CD1c-positive myeloid dendritic cell (primary cell): ENCODE measurements at regions not wholly inside any gene's neighbourhood (a gene's known extent, or its start where the extent isn't known, plus 50 kb on each side); places are given as distances from the start of the nearest gene placed in this dataset.

ENCODE experiments used
- DNase-seq: peaks from one replicate; pipeline ENCODE4 v3.0.0-alpha.2; 2016; ENCODE audit errors: extremely low spot score

DNA sequence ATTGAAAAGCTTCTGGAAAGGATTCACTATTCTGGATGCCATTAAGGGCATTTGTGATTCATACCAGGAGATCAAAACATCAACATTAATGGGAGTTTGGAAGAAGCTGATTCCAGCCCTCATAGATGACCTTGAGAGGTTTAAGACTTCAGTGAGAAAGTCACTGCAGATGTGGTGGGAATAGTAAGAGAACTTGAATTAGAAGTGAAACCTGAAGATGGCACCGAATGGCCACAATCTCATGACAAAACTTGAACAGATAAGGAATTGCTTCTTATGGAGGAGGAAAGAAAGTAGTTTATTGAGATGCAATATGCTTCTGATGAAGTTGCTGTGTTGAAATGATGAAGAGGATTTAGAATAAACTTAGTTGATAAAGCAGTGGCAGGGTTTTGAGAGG, 254.6 kb upstream of the SLC24A2 start:
- no peak for DNase-seq

DNA sequence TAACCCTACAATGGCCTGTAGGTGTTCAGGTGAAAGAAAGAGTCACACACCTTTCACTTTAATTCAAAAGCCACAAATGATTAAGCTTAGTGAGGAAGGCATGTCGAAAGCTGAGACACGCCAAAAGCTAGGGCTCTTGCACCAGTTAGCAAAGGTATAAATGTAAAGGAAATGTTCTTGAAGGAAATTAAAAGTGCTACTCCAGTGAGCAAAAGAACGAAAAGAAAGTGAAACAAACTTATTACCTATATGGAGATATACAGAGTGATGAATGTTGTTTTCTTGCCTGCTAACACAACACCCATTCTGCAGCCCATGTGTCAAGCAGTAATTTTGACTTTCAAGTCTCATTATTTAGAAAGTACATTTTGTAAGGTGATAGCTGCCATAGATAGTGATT, 254.2 kb upstream of the SLC24A2 start:
- no peak for DNase-seq

DNA sequence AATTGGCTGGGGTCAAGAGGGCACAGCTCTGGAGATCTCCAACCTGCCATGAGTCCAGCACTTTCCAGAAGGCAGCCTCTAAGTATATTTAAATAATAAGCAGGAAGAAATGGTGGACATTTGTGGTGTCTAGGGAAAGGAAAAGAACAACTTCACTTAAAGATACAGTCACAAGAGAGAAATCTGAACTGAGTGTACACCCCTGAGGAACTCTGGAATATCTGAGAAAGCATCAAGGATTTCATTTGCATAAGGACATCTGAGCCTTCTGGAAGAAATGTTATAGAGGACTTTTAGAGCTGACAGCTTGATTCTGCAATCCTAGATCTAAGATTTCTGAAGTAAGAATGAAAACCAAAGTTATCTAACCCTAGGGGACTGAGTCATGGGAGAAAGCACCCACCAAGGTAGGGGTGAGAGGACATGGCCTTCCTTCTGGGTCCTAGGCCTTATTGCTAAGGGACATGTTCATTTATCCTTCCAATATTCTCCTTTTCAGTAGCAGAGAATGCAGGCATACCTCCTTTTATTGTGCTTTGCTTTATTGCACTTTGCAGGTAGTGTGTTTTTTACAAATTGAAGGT, 253.4 kb upstream of the SLC24A2 start:
- DNase-seq = no peak

DNA sequence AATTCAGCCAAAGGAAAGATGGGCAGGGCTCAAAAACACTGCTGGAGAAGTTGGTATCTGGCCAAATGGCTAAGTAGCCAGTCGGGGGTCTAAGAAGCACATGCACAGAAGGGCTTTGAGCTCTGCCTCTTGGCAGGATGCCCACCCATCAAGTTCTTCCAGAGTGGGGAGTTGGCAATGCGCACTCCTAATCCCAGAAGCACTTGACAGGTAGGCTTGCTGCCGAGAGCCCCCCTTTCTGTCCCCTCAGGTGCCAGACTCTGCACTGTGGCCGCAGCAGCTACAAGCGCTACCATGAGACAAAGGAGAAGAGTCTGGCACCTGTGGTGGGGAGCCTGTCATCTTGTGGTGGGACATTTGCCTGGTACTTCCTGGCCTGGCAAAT, 252.9 kb upstream of the SLC24A2 start:
- no peak for DNase-seq

DNA sequence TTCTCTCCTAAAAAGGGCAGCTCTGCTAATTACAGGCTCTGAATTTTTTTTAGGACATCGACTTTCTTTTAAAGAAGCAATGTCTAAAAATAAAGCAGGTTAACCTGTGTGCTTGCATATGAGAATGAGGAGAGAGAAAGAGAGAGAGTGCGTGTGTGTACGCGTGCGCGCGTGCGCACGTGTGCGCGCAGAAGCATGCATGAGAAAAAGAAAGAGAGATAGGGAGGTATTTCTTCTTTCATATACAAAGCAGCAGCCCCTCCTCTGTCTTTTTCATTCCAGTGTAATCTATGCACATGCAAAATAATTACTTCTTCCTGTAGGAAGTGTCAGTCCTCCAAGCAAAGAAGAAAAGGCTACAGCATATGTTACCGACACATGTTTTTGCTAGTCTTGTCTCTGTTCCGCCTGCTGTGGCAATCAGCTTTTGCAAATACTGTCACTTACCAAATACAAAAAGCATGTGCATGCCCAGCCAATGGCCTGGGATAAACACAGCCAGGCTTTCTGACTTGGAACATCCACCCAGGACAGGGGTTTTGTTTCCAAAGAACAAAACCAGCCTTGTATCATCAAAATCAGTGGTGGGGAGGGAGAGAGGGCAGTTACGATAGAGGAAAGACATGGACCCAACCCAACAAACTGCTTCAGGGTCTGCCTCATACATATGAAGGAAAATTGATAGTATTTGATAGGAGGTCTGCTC, 252.3 kb upstream of the SLC24A2 start:
- DNase-seq = no peak

DNA sequence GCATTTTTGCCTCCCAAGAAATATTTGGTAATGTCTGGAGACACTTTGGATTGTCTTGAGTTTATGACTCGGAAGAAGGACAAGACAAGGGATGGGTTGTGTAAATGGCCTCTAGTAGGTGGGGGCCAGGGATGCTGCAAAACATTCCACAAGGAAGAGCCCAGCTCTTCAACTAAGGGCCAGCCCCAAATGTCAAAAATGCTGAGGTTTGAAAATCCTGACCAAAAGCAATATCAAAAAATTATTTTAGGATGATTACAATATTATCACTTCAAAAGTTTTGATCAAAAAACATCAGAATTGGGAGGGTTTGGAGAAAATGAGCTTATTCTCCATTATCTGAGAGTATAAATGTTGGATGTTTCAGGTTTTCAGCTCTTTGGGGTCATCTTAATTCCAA, 248.9 kb upstream of the SLC24A2 start:
- no peak for DNase-seq

DNA sequence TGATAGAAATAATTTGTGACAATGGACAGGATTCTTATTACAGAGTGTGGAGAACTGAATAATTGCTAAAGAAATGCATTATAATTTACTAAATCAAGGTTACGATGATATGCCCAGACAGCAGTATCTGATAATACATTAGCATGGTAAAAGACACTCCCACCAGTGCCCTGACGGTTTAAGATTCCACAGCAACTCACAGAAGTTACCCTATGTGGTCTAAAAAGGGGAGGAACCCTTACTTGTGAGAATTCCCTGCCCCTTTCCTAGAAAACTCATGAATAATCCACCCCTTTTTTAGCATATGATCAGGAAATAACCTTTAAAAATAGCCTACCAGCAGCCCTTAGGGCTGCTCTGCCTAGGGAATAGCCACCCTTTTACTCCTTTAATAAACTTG, 244.7 kb upstream of the SLC24A2 start:
- DNase-seq = no peak

DNA sequence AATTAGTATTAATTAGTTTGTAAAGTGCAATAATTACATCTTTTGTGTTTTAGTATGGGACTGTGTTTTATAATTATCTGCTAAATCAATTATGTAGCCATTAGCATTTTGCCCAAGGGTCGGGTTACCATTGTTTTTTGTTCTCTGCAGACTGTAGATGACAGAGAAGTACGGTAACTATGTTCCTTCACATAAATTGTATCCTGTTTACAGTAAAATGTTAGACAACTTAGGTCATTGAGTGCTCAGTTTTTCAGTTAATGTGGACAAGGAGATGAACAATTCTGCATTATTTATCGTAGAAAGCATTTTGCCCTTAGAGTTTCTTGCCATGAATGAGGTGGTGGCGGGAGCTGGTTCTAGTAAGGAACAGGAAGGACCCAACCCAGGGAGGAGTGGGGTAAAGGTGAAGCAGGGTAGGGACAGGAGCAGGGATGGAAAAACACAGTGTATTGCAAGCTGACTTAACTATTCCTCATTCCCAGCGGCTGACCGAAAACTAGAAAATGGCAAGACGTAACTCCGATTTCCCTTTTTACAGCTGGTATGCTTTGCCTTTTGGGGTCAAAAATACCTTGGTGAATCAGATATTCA, 243.7 kb upstream of the SLC24A2 start:
- no peak for DNase-seq

DNA sequence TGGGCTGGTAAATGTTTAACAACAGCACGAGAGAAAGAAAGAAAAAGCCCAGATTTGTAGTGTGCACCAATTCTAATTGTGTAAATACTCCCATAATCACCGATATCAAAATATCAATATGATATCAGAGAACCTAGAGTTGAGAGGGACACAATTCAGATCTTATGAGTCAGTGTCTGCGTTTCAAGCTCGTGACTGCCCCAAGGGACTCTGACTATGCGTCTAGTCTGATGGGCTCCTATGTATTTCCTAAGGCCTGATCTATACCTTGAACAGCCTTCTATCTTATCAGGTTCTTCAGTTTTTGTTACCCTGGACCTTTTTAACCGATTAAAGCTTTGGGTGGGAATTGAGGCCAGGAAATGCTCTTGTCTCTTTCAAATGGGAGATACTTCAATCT, 243.0 kb upstream of the SLC24A2 start:
- DNase-seq = no peak

DNA sequence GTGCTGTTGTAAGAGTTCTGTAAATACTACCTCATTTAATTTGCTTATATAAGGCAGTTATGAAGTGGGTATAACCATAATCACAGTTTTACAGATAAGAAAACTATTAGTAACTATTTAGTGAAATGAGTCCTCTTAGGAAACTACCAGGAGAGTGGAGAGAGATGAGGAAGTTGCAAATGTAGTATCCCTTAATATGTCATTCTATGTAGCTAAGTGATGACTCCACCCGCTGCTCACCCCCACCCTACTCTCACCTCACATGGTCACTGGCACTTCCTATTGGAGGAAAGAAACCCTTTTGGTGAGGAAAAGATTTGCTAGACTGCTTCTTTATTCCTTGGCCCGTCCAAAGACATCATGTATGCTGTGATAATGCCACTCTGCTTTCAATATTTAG, 241.8 kb upstream of the SLC24A2 start:
- no peak for DNase-seq

DNA sequence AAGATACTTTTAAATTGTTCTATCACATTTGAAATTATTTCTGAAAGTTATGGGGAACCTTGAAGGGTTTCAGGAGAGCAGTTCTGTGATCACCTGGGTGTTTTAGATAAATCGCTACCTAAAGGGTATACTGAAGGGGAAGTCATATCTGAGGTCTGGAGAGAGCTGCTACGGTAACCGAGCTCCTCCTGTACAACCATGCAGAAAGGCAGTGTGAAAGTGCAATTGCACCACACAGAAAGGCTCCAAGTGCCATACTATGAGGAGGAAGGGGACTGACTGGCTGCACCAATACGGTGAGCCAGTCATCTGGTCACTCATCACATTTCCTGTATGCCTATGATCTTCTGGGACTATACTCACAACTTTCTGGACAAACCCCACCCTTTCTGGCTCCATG, 241.4 kb upstream of the SLC24A2 start:
- no peak for DNase-seq

DNA sequence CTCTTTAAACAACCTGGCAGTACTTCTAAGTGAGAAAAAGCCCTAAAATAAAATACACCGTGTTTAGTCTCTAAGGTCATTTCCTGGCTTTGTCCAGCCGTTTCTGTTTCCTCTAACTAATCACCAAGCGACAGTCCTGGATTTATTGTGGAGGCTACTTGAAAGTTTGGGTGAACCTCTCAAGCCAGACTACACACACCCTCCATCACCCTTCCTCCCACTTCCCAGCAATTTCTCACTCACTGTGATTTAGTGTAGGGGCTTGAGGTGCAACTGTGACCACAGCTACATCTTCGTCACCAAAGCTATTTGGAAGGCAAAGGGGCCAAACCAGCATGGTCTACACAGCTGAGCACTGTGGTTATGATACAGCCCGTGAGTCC, 240.0 kb upstream of the SLC24A2 start:
- DNase-seq = no peak

DNA sequence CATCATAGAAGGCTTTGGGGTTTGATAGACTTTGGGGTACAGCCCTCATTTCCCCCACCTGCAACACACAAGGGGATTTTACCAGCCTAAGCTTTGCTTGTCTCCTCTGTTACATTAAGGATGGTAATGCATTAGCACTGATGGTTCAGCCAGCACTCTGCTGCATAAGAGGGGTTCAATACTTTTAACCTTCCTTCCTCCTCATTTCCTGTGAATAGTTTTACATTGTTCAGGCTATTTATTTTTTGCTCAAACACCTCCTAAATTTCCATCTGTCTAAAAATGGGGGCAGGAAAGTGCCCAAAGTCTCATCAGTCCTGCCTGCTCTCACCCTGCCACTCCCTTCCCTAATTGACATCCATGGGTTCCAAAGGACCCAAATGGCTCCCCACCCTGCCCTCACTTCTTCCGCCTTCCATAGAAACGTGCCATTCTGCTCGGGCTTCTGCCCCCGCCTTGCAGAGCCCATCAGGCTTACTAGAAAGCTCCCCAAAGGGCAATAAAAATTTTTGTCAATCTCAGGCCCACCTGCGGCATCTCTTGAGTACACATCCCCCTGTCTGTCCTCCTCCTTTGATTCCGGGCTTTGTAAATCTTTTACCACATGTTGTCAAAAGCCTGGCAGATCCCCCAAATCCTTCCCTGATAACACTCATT, 239.5 kb upstream of the SLC24A2 start:
- DNase-seq = no peak

DNA sequence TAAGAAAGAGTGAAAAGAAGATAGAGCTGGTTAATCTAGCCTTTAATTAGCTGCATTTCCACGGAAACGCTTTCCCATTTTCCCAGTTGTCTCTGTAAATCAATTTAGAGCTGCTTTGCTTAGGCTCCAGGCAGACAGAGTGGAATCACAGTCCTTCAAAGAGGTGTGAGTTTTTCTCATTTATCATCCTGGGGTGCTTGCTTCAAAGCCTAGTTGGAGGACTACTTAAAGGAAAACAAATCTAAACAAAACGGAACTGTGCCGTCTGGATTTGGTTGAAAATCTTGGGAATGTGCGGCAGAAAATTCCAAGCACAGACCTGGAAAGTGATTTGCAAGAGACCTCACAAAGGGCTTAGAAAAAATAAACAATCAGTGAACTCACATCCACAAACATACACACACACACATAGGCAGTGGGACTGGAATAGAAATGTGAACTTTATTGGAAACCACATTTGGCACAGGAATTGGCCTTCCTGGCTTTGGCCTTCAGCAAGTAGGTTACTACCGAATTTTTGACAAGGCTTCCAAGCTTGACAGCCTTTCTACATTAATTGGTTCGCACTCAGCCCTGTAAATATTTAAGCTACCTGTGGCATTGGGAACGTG, 235.2 kb upstream of the SLC24A2 start:
- no peak for DNase-seq

DNA sequence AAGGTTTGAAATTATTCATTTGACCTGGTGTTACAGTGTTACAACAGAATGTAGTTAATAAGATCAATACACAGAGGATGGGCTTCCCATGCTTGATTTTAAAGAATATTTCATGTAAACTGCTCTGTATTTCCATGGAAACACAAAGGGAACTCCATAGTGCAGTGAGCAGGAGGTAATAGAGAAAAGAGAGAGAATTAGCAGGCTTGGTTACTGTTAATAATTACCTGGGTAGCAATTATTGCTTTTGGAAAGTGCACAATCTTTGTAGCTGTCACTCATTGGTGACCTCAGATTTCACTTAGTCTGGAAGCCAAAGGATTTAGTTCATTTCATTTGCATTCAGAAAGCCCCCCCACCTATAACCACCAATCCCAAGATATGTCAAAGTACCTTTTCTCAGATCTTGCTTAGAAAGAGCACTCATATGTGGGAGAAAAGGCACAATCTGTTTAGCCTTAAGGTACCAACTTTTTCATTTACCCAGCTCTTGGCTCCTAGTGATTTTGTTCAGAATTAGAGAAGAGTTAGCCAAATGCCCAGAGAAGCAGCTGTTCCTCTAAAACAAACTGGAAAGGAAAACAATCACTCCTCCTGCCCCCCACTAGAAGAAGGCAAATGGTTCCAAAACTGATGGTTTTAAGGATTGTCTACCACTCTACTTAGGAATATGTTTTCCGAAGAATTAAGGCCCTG, 234.5 kb upstream of the SLC24A2 start:
- no peak for DNase-seq

DNA sequence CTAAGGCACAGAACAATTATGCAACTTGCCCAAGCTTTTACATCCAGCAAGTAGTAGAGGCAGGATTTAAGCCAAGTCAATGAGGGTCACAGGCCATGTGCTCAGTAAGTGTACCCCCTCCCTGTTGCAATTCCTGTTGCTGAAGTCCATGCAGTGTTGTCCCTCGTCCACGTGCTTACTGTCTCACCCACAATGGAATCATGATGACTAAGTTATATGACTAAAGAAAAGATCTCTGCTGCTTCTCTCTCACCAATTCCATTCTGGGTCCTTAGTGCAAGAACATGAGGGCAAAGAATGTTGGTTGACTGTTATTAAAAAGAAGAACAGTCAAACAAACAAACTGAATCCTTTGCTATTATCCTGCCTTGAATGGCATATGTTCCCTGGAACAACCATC, 233.6 kb upstream of the SLC24A2 start:
- DNase-seq = no peak

DNA sequence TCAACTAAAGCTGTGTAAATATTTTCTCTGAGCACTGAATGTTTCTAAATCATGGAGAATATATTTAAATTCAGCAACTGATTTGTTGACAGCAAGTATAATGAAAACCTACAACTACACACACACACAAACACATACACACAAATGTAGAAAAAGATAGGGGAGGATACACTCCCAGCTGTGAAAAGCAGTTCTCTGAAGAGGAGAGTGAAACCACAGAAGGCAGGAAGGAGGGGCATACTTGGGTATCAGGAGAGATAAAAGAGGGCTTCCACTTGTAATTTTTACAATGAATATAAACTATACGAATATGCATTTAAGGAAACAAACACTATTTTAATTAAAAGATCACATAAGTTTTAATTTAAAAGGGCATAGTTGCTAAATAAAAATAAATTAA, 227.8 kb upstream of the SLC24A2 start:
- no peak for DNase-seq

DNA sequence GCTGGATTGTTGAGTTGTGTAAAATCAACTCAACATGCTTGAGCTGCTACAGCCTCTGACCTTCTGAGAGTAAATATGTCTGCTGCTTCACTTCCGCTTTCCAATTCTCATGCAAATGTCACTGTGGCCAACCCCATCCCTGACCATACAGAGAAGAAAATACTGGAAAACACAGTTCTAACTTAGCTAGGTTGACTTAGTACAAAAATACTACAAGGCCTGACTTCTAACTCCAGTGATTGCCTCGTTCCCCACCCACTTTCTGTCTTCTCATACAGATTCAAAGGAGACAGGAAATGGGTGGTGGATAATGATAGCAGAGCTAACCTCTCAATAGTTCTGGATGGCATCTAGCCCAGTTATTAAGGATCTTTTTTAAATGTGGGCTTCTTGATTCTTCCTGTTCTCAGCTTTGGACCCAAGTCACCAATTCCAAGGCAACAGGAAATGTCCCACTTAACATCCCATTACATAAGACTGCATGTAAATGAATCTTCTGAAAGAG, 226.6 kb upstream of the SLC24A2 start:
- DNase-seq = no peak

DNA sequence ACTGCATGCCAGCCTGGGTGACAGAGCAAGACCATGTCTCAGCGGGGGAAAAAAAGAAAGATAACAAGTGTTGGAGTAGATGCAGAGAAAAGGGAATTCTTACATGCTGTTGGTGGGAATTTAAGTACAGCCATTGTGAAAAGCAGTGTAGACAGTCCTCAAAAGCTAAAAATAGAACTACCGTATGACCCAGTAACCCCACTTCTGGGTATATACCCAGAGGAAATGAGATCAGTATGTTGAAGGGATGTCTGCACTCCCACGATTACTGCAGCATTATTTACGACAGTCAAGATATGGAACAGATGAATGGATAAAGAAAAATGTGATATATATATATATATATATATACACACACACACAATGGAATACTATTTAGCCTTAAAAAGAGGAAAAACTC, 225.3 kb upstream of the SLC24A2 start:
- DNase-seq = no peak

DNA sequence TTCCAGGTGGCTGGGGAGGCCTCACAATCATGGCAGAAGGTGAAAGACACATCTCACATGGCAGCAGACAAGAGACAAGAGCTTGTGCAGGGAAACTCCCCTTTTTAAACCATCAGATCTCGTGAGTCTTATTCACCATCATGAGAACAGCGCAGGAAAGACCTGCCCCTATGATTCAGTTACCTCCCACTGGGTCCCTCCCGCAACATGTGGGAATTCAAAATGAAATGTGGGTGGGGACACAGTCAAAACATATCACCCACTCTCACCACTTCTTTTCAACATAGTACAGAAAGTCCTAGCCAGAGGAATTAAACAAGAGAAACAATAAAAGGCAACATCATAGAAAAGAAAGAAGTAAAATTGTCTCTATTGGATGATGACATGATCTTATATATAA, 223.4 kb upstream of the SLC24A2 start:
- DNase-seq = no peak

DNA sequence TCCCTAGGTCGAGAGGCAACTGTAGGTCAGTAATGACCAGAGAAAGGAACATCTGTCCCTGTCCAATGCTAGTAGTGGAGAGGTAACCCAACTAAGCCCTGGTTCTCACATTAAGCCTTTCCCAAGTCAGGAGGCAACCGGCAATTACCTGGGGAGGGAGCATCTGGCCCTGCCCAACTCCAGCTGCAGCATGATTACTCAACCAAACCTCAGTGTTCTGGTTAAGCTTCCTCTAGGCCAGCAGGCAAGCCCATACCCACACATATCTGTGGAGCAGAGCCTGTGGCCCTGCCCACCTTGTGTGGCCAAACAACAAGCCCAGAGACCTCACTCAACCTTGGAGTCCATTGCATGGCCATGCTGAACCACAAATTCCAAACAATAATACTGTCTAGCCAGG, 220.8 kb upstream of the SLC24A2 start:
- no peak for DNase-seq

DNA sequence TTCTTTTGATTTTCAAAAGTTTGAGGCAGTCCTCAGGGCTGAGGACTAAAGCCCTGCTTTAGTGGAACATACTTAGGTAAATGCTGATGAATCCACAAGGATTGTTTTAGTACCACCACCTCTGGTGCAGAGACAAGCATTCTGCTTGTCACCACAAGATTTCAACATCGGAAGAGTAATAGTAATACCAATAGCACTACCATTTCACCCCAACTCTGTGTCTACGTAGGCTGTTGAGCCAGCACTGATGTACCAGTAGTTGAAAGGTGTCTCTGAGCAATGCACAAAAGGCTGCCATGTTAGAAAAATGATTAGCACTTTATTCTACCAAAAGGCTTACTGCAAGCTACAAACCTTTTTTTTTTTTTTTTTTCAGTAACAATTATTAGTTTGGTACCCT, 213.2 kb upstream of the SLC24A2 start:
- no peak for DNase-seq
